HG03457 (cell line): ENCODE measurements at regions not wholly inside any gene's neighbourhood (a gene's known extent, or its start where the extent isn't known, plus 50 kb on each side); places are given as distances from the start of the nearest gene placed in this dataset.

ENCODE experiments used
- ATAC-seq: cut with Tn5 transposase; IDR thresholded peaks from one replicate; pipeline ENCODE4 v1.9.1; 2021; ENCODE audit warnings: moderate number of reproducible peaks; ENCODE audit not compliant: unreplicated experiment

GRCh38 chr1:58861506-58861905 is 77.7 kb upstream of the JUN start:
- ATAC-seq: no peak

GRCh38 chr1:58862728-58863385 is 79.0 kb upstream of the JUN start:
- no peak for ATAC-seq

GRCh38 chr1:58864654-58865053 is 80.8 kb upstream of the JUN start:
- ATAC-seq: no peak

GRCh38 chr1:58866578-58866977 is 82.7 kb upstream of the JUN start:
- no peak for ATAC-seq

GRCh38 chr1:58869638-58870297 is 85.9 kb upstream of the JUN start:
- ATAC-seq: no peak

GRCh38 chr1:58870298-58870676 is 86.4 kb upstream of the JUN start:
- ATAC-seq: no peak

- no peak for ATAC-seq
Observed at GRCh38 chr1:58874342-58874741, 90.5 kb upstream of the JUN start.

GRCh38 chr1:58874757-58875755 is 91.2 kb upstream of the JUN start:
- ATAC-seq: no peak

- no peak for ATAC-seq
Observed at GRCh38 chr1:58879464-58879863, 95.6 kb upstream of the JUN start.

GRCh38 chr1:58880592-58880991 is 96.7 kb upstream of the JUN start:
- ATAC-seq: no peak

- ATAC-seq: no peak
Observed at GRCh38 chr1:58881471-58881994, 97.7 kb upstream of the JUN start.

GRCh38 chr1:58882322-58882948 is 98.6 kb upstream of the JUN start:
- ATAC-seq: no peak

- no peak for ATAC-seq
Observed at GRCh38 chr1:58883037-58883887, 99.4 kb upstream of the JUN start.

- no peak for ATAC-seq
Observed at GRCh38 chr1:58883888-58884482, 100.1 kb upstream of the JUN start.

GRCh38 chr1:58884706-58885661 is 101.1 kb upstream of the JUN start:
- no peak for ATAC-seq

- ATAC-seq: no peak
Observed at GRCh38 chr1:58885998-58886397, 102.2 kb upstream of the JUN start.

- ATAC-seq: no peak
Observed at GRCh38 chr1:58886611-58887010, 102.8 kb upstream of the JUN start.

- no peak for ATAC-seq
Observed at GRCh38 chr1:58887059-58887458, 103.2 kb upstream of the JUN start.

GRCh38 chr1:58888833-58889232 is 105.0 kb upstream of the JUN start:
- no peak for ATAC-seq
